Keratinocyte (primary cell): ENCODE measurements at regions not wholly inside any gene's neighbourhood (a gene's known extent, or its start where the extent isn't known, plus 50 kb on each side); places are given as distances from the start of the nearest gene placed in this dataset.
A peak's percentile ranks its signal among the peaks of the same experiment; 100 is the strongest.

Experiments
- DNase-seq: peaks from one replicate; pipeline ENCODE4 v3.0.0-alpha.2; 2011; ENCODE audit warnings: low read depth, missing footprints, low spot score
- FAIRE-seq: peaks from 2 replicates; lab custom pipeline; 2011; peaks lifted over from hg19 to GRCh38; lab: Jason Lieb, UNC
- H2AFZ ChIP-seq: 2 replicates; pipeline ENCODE4 v1.6.0; 2012; ENCODE audit warnings: low read length, control low read depth, inconsistent platforms; ENCODE audit not compliant: control insufficient read depth
- H3K27ac ChIP-seq: 2 replicates; pipeline ENCODE4 v1.5.1; 2011; ENCODE audit warnings: low read length; ENCODE audit not compliant: control insufficient read depth, insufficient read depth
- H3K27me3 ChIP-seq: 3 replicates; pipeline ENCODE4 v1.6.0; 2011; ENCODE audit warnings: low read length; ENCODE audit not compliant: control insufficient read depth, insufficient read depth; ENCODE audit errors: extremely low read depth
- H3K36me3 ChIP-seq, 2 experiments: 2 replicates in 1 of 2; 3 replicates in 1 of 2; pipeline ENCODE4 v1.5.1; 2011; ENCODE audit warnings: low read length in 2 of 2, mild to moderate bottlenecking in 1 of 2; ENCODE audit not compliant: control insufficient read depth in 2 of 2, insufficient read depth in 2 of 2; ENCODE audit errors: extremely low read depth in 1 of 2
- H3K4me1 ChIP-seq: 3 replicates; pipeline ENCODE4 v1.5.1; 2011; ENCODE audit warnings: low read length; ENCODE audit not compliant: control insufficient read depth, insufficient read depth; ENCODE audit errors: extremely low read depth
- H3K4me2 ChIP-seq: 3 replicates; pipeline ENCODE4 v1.6.0; 2011; ENCODE audit warnings: low read depth, low read length; ENCODE audit not compliant: control insufficient read depth, insufficient read depth; ENCODE audit errors: extremely low read depth
- H3K4me3 ChIP-seq, 3 experiments: fragments of 200-600 bp in 1 of 3; sonication (generic) in 1 of 3; 2 replicates in 2 of 3; 3 replicates in 1 of 3; pipeline ENCODE4 v1.5.1; 2011 to 2016; ENCODE audit warnings: low read length in 3 of 3, mild to moderate bottlenecking in 3 of 3, control low read depth in 2 of 3, inconsistent platforms in 1 of 3, low read depth in 1 of 3, mixed read lengths in 1 of 3, mixed run types in 1 of 3, moderate library complexity in 1 of 3; ENCODE audit not compliant: control insufficient read depth in 2 of 3, insufficient read depth in 2 of 3; ENCODE audit errors: extremely low read depth in 1 of 3
- H3K79me2 ChIP-seq: 2 replicates; pipeline ENCODE4 v1.6.0; 2012; ENCODE audit warnings: low read length; ENCODE audit not compliant: control insufficient read depth, insufficient read depth
- H3K9ac ChIP-seq: 3 replicates; pipeline ENCODE4 v1.6.0; 2011; ENCODE audit warnings: low read length; ENCODE audit not compliant: control insufficient read depth, insufficient read depth; ENCODE audit errors: extremely low read depth
- H3K9me1 ChIP-seq: 3 replicates; pipeline ENCODE4 v1.6.0; 2011; ENCODE audit warnings: low read length; ENCODE audit not compliant: control insufficient read depth, insufficient read depth; ENCODE audit errors: extremely low read depth
- H3K9me3 ChIP-seq: 2 replicates; pipeline ENCODE4 v1.5.1; 2012; ENCODE audit warnings: low read depth, low read length; ENCODE audit not compliant: control insufficient read depth
- H4K20me1 ChIP-seq: 3 replicates; pipeline ENCODE4 v1.6.0; 2011; ENCODE audit warnings: low read length; ENCODE audit not compliant: control insufficient read depth, insufficient read depth; ENCODE audit errors: extremely low read depth
- CTCF ChIP-seq, 3 experiments: IDR thresholded peaks in 1 of 3; conservative IDR thresholded peaks in 1 of 3; optimal IDR thresholded peaks in 1 of 3; 2 replicates in 2 of 3; 3 replicates in 1 of 3; pipeline versions ENCODE3 to v1.5.1; 2011; ENCODE audit warnings: low read length in 3 of 3, mild to moderate bottlenecking in 3 of 3, moderate library complexity in 2 of 3, control low read depth in 1 of 3, inconsistent platforms in 1 of 3; ENCODE audit not compliant: insufficient read depth in 2 of 3; ENCODE audit errors: extremely low read depth in 1 of 3
- EZH2 ChIP-seq: IDR thresholded peaks from one replicate; pipeline ENCODE4 v1.6.1; 2012; ENCODE audit warnings: inconsistent platforms, mild to moderate bottlenecking, low read length, moderate library complexity
- dilution Hi-C: fragments of 300-500 bp; cut with MboI; formaldehyde crosslinking; loops from one replicate; pipeline ENCODE4 v1.7.0; 2020; ENCODE audit warnings: low sequenced_read_pairs; ENCODE audit not compliant: extremely low pct_ligation_motif_present

GRCh38 chr1:90161625-90162024 lies 166.7 kb downstream of the ZNF326 start:
- Histone ChIP-seq H3K9ac (no peak overlapping the region), H3K4me1 (peaks cover 14% of the 10 kb centered on the region), H3K27ac (peak overlapping the region; percentile 52), H3K27me3 (no peaks in the 10 kb centered on the region), H3K4me2 (peak overlapping the region; percentile 61), H4K20me1 (no peaks in the 10 kb centered on the region), H3K9me1 (no peaks in the 10 kb centered on the region), H2AFZ (no peak overlapping the region), H3K9me3 (no peaks in the 10 kb centered on the region), H3K4me3 (no peak overlapping the region), H3K36me3 (no peaks in the 10 kb centered on the region), H3K79me2 (no peaks in the 10 kb centered on the region)
- dilution Hi-C loops: no loop called here
- TF ChIP-seq CTCF (optimal IDR thresholded peaks at IDR 0.05 in 1 of 3, IDR thresholded peaks at IDR 0.05 in 1 of 3, conservative IDR thresholded peaks at IDR 0.05 in 1 of 3; ENCODE audit: extremely low read depth in 1 of 3, insufficient read depth in 2 of 3, low read length in 3 of 3) (no peak), EZH2 (no peak)
- FAIRE-seq (no peak), DNase-seq (no peak)

- H3K36me3 ChIP-seq: no peaks in the 10 kb centered on the region
- peak overlapping the region; percentile 52 for H3K4me2 ChIP-seq
- no peak for TF ChIP-seq CTCF (optimal IDR thresholded peaks at IDR 0.05 in 1 of 3, IDR thresholded peaks at IDR 0.05 in 1 of 3, conservative IDR thresholded peaks at IDR 0.05 in 1 of 3; ENCODE audit: extremely low read depth in 1 of 3, insufficient read depth in 2 of 3, low read length in 3 of 3)
- TF ChIP-seq EZH2: no peak
- no peak overlapping the region for H3K27ac ChIP-seq
- no peaks in the 10 kb centered on the region for H4K20me1 ChIP-seq
- H3K4me3 ChIP-seq: no peak overlapping the region
- H3K9me1 ChIP-seq: no peaks in the 10 kb centered on the region
- DNase-seq (peak; percentile 15), FAIRE-seq (peak; percentile 71)
- dilution Hi-C loops: no loop called here
- H3K27me3 ChIP-seq: no peaks in the 10 kb centered on the region
- H3K4me1 ChIP-seq: peaks cover 4% of the 10 kb centered on the region
- H2AFZ ChIP-seq: no peak overlapping the region
- H3K9me3 ChIP-seq: no peaks in the 10 kb centered on the region
- no peak overlapping the region for H3K9ac ChIP-seq
- no peaks in the 10 kb centered on the region for H3K79me2 ChIP-seq
Observed at GRCh38 chr1:90155721-90156487, 161.0 kb downstream of the ZNF326 start.
